GM21786 (cell line): ENCODE measurements at regions not wholly inside any gene's neighbourhood (a gene's known extent, or its start where the extent isn't known, plus 50 kb on each side); places are given as distances from the start of the nearest gene placed in this dataset.
"Not testable (repeated sequence)": the region's sequence is repeated elsewhere in the genome, so short reads cannot be mapped to it uniquely, and the experiment has no call there.

Experiments used
- ATAC-seq: cut with Tn5 transposase; IDR thresholded peaks from one replicate; pipeline ENCODE4 v1.9.1; 2021; ENCODE audit not compliant: unreplicated experiment

DNA sequence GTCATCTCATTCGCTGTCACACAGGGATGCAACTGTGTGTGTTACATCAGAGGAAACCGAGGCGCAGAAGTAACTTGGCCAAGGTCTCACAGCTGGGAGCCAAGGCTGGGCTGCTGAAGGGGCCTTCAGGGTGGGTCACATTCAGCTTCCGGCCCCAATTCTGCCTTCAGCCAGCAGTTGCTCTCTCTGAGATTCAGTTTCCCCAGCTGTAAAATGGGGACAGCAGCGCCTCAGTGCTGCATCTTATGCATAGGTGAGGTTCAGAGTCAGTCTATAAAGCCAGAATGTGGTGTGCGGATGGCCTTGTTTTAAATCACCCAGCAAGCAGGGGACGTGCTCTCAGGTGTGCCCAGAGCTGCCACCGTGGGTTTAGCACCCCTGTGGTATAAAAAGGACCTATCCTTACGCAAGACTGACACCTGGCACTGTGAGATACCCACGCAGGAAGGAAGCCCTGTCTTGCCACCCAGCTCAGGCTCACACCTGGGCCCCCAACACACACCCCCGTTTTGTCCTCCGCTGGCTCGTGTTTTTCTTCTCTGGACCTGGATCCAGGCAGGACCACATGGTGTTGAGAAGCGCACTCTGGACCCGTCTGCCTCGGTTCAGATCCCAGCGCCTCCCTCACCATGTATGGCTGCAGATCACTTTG, 94.6 kb upstream of the GSE1 start:
- no peak for ATAC-seq

DNA sequence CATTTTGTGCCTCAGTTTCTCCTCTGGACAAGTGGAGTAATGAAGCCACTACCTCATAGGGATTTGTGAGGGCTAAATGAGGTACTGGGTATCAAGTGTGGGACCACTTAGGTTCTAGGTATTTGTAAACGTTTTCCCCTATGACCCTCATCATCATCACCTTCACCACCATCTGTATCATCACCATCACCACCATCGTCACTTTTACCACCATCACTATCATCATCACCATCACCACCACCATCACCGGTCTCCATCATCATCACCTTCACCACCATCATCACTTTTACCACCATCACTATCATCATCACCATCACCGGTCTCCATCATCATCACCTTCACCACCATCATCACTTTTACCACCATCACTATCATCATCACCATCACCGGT, 94.1 kb upstream of the GSE1 start:
- not testable (repeated sequence) for ATAC-seq

DNA sequence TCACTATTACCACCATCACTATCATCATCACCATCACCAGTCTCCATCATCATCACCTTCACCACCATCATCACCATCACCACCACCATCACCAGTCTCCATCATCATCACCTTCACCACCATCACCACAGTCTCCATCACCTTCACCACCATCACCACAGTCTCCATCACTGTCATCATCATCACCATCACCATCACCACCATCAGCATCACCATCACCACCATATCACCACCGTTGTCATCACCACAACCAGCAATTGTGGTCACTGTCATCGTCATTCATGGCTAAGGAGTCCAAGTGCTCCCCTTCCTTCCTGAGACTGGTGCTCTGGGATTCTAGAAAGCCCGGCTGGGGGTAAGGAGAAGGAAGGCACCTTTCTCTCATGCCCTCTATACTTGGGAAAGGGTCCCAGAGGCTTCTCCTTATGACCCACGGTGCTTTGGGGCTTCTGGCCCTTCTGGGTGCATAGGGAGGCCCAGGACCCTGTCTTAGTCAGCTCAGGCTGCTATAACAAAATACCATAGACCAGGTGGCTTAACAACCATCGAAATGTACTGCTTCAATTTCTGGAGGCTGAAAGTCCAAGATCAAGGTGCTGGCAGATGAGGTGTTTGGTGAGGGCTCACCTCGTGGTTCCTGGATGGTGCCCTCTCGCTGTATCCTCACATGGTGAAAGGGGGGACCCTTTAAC, 93.4 kb upstream of the GSE1 start:
- no peak for ATAC-seq

GRCh38 chr16:85520853-85521521, 92.1 kb upstream of the GSE1 start:
- ATAC-seq = no peak

GRCh38 chr16:85521552-85522307, 91.4 kb upstream of the GSE1 start:
- ATAC-seq = no peak

DNA sequence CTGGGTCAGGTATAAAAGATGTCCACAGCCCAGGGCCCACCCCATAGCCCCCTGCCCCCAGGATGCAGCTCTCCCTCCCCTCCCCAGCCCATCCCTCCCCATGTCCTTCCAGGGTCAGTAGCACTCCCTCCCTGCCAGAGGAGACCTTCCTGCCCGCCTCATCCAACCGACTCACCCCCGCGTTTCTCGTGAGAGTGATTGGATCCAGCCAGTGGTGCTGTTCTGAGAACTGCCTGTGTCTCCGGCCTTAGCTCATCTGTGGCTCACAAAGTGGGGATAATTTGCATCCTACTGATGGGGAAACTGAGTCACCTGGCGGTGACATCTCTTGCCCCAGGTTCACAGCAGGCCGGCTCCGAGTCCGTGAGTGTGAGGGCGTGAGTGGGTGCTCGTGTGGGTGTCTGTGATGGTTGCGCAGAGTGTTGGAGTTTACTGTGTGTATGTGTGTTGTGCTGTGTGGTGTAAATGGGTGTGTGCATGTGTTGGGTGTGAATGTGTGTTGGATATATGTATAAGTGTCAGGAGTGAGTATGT, 90.7 kb upstream of the GSE1 start:
- no peak for ATAC-seq

- no peak for ATAC-seq
Measured at GRCh38 chr16:85522842-85523601, 90.1 kb upstream of the GSE1 start.

- ATAC-seq = no peak
Measured at GRCh38 chr16:85523602-85524364, 89.3 kb upstream of the GSE1 start.

- no peak for ATAC-seq
Measured at GRCh38 chr16:85524365-85524629, 88.8 kb upstream of the GSE1 start.

GRCh38 chr16:85524630-85525419, 88.3 kb upstream of the GSE1 start:
- ATAC-seq = no peak

GRCh38 chr16:85525420-85526184, 87.5 kb upstream of the GSE1 start:
- ATAC-seq = no peak

DNA sequence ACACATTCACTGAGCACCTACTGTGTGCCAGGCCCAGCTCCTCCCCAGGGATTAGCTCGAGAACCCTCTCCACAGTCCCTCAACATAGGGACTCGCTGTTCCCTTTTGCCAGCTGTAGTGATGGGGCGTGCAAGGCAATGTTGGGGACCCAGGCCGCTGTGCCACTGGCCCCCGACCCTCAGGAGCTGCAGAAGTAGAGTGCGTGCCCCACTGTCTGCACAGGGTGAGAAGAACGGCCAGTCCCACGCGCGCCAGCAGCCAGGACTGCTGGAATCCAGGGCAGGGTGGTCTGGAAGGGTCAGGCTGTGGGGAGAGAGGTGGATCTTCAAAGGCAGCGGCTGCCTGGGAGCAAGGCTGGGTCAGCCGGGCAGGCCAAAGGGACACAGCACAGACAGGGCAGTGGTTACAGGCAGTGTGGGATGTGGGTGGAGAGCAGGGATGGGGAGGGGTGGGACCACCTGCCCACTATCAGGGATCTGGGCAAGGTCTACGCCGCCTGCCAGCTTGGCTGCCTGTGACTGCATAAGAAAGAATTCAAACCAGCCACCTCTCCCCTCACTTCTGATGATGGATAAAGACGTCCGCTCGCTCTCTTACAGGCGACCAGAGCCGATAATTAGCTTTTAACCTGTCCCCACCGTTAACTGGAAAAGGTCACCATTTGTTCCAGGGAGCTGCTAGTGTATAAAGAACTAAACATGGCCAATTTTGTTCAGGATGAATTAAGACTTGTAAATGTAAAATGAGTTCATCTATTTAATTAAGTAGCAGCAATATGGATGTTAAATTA, 86.7 kb upstream of the GSE1 start:
- ATAC-seq = no peak

DNA sequence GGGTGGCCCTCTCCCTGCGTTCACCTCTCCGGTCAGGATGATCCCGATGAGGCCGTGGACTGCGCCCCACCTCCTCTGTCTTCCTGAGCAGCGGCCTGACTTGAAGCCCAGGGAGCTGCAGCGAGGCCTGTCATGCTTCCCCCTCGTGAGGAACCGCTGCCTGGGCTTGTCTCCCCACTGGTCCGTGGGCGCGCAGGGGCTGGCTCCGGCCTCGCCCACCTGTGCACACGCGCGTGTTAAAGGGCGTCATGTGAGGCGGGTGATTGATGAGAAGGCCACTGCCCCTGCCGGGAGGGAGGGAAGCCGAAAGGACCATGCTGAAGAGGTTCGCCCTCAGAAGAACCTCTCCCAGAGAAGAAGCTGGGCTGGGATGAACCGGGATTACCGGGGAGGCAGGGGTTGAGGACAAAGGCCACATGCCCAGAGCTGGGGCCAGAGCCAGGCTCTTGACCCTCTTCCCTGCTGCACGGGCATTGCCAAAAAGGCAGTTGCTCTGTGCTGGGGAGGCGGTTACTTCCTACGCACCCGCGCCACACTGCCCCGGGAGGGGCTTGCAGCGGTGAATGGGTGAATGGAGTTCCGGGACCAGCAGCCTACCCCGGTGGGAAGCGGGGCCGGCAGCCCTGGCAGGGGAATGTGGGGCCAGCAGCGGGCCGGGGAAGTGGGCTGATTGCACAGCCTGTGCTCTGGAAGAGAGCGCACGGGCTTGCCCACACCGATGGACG, 85.9 kb upstream of the GSE1 start:
- no peak for ATAC-seq

DNA sequence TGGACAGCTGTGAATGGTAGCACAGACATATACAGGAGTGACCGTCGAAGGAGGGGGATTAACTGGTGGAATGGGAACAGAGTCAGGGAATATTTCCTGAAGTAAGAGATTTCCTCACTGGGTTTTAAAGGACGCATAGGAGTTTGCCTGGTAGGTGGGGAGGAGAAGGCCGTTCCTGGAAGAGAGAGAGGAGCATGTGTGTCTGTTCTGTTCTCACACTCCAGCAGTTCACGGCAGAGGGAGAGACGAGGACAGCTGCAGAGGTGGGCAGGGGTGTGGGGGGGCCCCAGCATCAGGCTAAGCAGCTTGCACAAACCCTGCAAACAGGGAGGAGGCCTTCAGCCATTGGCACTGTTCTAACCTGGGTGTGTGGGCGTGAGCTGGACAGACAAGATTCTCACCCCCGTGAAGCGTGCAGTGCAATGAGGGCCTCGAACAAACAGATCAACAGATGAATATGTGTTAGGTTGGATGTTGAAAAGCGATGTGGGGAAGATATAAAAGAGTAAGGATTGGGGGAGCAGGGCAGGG, 85.3 kb upstream of the GSE1 start:
- ATAC-seq = no peak

DNA sequence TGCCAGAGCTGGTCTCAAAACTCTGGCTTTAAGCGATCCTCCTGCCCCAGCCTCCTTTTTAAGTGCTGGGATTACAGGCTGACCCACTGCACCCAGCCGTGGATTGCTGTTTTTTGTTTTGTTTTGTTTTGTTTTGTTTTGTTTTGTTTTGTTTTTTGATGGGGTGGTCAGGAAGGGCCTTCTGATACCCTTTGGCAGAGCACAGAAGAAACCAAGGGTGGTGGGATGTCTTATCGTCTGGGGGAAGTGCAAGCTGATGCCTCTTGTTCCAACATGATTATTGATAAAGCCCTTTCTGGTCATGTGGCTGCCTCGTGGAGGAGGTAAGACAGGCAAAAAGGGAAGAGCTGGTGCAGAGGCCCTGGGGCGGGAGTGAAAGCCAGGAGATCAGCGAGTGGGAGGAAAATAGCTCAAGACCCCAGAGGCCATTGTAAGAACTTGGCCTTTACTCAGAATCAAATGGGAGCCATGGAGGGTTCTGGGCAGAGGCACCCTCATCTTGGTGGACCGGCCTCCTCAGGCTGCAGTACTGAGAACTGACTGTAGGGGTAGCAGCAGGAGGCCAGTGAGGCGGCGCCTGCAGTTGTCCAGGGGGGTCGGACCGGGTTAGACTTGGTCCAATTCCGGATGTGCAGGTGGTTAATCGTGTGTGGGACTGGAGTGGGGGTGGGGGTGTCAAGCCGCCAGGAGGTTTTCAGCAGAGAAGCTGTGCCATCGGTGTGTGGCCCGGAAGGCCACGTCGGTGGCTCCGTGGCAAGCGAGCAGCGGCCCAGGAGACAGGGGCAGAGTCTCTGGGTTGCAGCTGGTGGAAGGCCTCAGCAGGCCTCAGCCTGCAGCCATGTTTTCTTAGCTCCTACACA, 84.4 kb upstream of the GSE1 start:
- no peak for ATAC-seq
